ENCODE measurements at regions not wholly inside any gene's neighbourhood (a gene's known extent, or its start where the extent isn't known, plus 50 kb on each side); places are given as distances from the start of the nearest gene placed in this dataset.
"Not testable (repeated sequence)": the region's sequence is repeated elsewhere in the genome, so short reads cannot be mapped to it uniquely, and the experiment has no call there.

- TF ChIP-seq, protein P1, sequence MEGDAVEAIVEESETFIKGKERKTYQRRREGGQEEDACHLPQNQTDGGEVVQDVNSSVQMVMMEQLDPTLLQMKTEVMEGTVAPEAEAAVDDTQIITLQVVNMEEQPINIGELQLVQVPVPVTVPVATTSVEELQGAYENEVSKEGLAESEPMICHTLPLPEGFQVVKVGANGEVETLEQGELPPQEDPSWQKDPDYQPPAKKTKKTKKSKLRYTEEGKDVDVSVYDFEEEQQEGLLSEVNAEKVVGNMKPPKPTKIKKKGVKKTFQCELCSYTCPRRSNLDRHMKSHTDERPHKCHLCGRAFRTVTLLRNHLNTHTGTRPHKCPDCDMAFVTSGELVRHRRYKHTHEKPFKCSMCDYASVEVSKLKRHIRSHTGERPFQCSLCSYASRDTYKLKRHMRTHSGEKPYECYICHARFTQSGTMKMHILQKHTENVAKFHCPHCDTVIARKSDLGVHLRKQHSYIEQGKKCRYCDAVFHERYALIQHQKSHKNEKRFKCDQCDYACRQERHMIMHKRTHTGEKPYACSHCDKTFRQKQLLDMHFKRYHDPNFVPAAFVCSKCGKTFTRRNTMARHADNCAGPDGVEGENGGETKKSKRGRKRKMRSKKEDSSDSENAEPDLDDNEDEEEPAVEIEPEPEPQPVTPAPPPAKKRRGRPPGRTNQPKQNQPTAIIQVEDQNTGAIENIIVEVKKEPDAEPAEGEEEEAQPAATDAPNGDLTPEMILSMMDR (IDR thresholded peaks at IDR 0.05), result no peak
- no peak for TF ChIP-seq POLR2A (IDR thresholded peaks at IDR 0.05)
- Histone ChIP-seq H3K9me3 (replicated peaks in 1 of 3) (no peaks in the 10 kb centered on the region), H3K4me3 (no peak overlapping the region), H3K27ac (no peak overlapping the region), H3K4me1 (replicated peaks in 1 of 2) (peaks cover 0 to 14% of the 10 kb centered on the region in 2 donors), H3K36me3 (replicated peaks in 1 of 2) (no peaks in the 10 kb centered on the region), H3K27me3 (no peaks in the 10 kb centered on the region)
- WGBS, 4 donors, result 71 to 82% (median 80%) methylated on average over 2 of the region's 2 CpGs
- intact Hi-C loops (cut with DNase I), result no loop called here
- DNase-seq, result no peak
Measured at GRCh38 chr3:81997390-81997789, 235.9 kb upstream of the GBE1 start.

GRCh38 chr3:81995329-81995728, 233.9 kb upstream of the GBE1 start:
- 50 to 72% (median 66%) methylated on average over 2 of the region's 2 CpGs for WGBS, 4 donors
- Histone ChIP-seq H3K27ac (no peak overlapping the region), H3K36me3 (replicated peaks in 1 of 2) (no peaks in the 10 kb centered on the region), H3K9me3 (replicated peaks in 1 of 3) (no peaks in the 10 kb centered on the region), H3K4me1 (replicated peaks in 1 of 2) (peaks cover 0 to 7% of the 10 kb centered on the region in 2 donors), H3K27me3 (no peaks in the 10 kb centered on the region), H3K4me3 (no peak overlapping the region)
- TF ChIP-seq POLR2A (IDR thresholded peaks at IDR 0.05), result no peak
- TF ChIP-seq, protein P1 (IDR thresholded peaks at IDR 0.05), result no peak
- no peak for DNase-seq
- intact Hi-C loops (cut with DNase I), result no loop called here

DNA sequence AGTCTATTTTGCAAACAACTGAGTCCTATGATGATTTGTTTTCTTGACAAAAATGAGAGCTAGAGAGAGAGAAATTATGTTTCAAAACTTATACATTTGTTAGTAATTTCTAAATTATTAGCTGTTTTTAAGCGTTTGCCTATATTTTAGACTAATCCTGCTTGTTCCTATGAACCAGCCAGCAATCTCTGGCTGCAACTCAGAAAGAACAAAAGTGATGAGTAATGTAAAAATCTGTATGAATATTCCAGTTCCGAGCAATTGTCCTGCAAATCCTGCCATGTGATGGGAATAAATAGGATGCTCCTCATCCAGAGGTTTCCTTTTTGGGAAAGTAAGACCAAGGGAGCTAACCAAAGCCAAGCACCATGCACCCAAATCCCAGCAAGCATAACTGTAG, 228.3 kb upstream of the GBE1 start:
- WGBS, 4 donors, result 84 to 95% (median 88%) methylated on average over 2 of the region's 2 CpGs
- intact Hi-C loops (cut with DNase I), result no loop called here
- no peaks in the 10 kb centered on the region for H3K9me3 ChIP-seq (replicated peaks in 1 of 3)
- DNase-seq, result no peak
- no peak overlapping the region for H3K27ac ChIP-seq
- H3K36me3 ChIP-seq (replicated peaks in 1 of 2), result no peaks in the 10 kb centered on the region
- no peaks in the 10 kb centered on the region for H3K27me3 ChIP-seq
- no peaks in the 10 kb centered on the region for H3K4me1 ChIP-seq (replicated peaks in 1 of 2)
- no peak overlapping the region for H3K4me3 ChIP-seq
- TF ChIP-seq, protein P1 (IDR thresholded peaks at IDR 0.05), result no peak

DNA sequence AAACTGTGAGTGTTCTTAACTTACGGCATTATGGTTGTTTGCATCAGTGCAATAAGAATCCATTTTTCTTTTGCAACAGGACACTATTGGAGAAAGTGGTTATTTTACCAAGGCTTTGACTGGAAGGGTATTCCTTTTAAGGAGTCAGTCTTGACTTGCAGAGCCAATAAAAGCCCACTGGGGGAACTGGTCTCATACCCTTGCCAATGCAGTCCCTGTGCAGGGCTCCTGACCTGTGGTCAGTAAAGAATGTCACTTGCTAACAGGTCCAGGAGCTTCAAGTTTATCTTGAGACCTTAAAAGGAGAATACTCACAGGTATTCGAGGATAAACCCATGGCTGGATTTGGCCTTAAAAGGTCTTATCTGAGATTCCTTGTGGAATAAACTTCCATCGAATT, 227.8 kb upstream of the GBE1 start:
- no peaks in the 10 kb centered on the region for H3K9me3 ChIP-seq (replicated peaks in 1 of 3)
- intact Hi-C loops (cut with DNase I), result no loop called here
- H3K27ac ChIP-seq, result no peak overlapping the region
- H3K4me3 ChIP-seq, result no peak overlapping the region
- WGBS, 4 donors, result 83 to 98% (median 91%) methylated on average over 3 of the region's 3 CpGs
- H3K4me1 ChIP-seq (replicated peaks in 1 of 2), result no peaks in the 10 kb centered on the region
- H3K27me3 ChIP-seq, result no peaks in the 10 kb centered on the region
- no peak for TF ChIP-seq POLR2A (IDR thresholded peaks at IDR 0.05)
- TF ChIP-seq, protein P1 (IDR thresholded peaks at IDR 0.05), result no peak
- no peaks in the 10 kb centered on the region for H3K36me3 ChIP-seq (replicated peaks in 1 of 2)
- no peak for DNase-seq

DNA sequence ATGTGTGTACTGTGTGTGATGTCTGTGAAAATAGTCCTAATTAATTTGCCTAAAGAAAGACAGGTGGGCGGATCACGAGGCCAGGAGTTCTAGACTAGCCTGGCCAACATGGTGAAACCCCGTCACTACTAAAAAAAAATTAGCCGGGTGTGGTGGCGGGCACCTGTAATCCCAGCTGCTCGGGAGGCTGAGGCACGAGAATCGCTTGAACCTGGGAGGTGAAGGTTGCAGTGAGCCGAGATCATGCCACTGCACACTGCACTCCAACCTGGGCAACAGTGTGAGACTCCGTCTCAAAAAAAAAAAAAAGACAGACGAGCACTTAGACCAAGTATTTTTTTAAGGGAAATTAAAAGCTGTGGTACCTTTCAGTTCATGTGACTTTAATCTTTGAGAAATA, 226.0 kb upstream of the GBE1 start:
- DNase-seq; H3K4me3 ChIP-seq; intact Hi-C loops (cut with DNase I); H3K36me3 ChIP-seq (replicated peaks in 1 of 2); H3K27ac ChIP-seq; H3K4me1 ChIP-seq (replicated peaks in 1 of 2); H3K27me3 ChIP-seq; H3K9me3 ChIP-seq (replicated peaks in 1 of 3): not testable (repeated sequence)
- WGBS, 4 donors, result 91 to 95% (median 94%) methylated on average over 11 of the region's 11 CpGs
